Erythroblast (primary cell): ENCODE measurements at regions not wholly inside any gene's neighbourhood (a gene's known extent, or its start where the extent isn't known, plus 50 kb on each side); places are given as distances from the start of the nearest gene placed in this dataset.

Experiments
- DNase-seq, 2 experiments: peaks; one replicate each; lab custom pipeline; 2025; lab: John Stamatoyannopoulos, UW
- GATA1 ChIP-seq: IDR thresholded peaks from 2 replicates; pipeline ENCODE4 v1.6.1; 2011; ENCODE audit warnings: low read depth, mild to moderate bottlenecking, control low read depth, low read length, moderate library complexity
- POLR2A ChIP-seq: IDR thresholded peaks from 2 replicates; pipeline ENCODE4 v1.6.1; 2011; ENCODE audit warnings: mild to moderate bottlenecking, low read length

DNA sequence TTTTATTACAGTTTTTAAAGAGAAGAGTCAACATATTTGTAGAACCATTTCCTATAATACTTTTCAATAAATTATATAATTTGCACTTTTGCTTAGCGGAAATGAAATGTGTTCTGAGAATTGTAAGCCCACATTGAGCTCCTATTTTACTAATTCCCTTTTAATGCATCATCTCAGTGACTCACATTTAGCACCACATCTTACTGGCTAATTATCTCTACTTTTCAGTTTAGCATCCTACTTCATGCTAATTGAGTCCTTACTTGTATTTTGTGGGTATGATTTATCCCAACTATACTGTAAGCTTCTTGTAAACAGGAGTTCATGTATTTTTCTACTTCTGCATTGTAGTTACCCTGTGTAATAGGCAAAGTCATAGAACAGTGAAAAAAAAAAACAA is 67.5 kb downstream of the TMX1 start:
- no peak for DNase-seq

DNA sequence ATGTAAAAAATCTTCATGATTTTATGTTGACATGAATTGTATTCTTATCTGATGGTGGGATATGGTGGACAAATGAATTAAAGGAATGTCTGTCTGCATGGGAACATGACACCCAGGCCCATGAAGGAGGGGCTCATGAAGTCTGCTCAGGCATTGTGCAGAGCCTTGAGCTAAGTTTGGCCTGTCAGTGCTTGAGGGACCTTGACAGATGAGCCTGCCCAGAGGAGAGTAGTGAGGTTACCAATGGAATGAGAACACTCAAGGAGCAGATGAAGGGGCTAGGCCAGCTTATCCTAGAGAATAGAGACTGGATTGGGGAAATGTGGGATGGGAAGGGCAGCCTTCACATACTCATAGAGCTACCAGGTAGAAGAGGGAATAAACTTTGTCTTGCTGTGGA is 68.8 kb downstream of the TMX1 start:
- no peak for DNase-seq
- TF ChIP-seq POLR2A (no peak), GATA1 (no peak)

More for the DNA sequence above, 67.5 kb downstream of the TMX1 start:
- TF ChIP-seq GATA1 (no peak), POLR2A (no peak)

DNA sequence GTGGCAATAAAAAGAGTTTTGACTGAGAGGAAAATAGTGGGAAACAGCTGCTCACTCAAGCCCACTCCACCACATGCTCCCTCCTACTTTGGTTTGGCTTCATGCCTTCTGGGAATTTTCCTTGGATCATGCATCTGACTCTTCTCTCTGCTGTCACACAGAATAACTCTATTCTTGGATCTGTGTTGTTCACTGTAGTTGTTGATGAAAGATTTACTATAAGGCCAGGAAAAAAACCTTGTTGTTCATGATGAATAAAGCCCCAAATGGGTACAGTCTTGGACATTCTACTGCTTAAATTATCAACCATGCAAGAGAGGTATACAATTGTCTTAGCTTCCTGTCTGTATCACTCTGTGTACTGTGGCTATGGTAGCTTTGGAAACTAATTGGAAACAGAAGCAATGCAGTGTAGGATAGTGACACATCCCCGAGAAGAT is 70.5 kb downstream of the TMX1 start:
- TF ChIP-seq GATA1 (no peak), POLR2A (no peak)
- DNase-seq: no peak

DNA sequence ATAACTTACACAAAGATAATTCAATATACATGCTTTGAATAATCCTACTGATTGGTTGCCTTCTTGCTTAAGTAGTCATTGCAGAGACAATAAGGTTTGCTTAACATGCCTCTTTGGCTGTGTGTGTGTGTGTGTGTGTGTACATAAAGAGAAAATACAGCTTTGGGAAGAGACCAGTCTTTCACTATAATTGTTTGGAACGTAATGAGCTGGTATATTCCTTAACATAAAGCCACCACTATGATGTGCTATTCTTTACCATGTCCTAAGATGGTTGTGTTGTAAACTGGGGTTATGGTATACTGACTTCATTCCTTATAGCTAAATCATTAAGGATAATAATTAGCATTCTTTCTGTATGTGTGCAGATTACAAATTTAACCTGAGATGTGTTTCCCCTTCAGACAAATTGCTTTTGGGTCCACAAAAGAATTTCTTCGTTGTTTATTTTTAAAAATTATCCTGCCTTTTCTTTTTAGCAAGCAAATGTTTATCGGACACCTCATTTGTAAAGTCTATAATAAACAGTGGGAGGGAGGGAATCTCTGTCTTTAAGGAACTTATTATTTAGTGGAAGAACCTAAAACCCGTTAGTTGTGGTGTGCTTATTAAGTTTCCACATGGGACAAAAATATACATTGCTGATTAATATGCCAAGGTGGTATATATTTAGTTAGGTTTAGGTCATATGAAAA is 74.4 kb downstream of the TMX1 start:
- DNase-seq: no peak
- TF ChIP-seq GATA1 (no peak), POLR2A (no peak)

DNA sequence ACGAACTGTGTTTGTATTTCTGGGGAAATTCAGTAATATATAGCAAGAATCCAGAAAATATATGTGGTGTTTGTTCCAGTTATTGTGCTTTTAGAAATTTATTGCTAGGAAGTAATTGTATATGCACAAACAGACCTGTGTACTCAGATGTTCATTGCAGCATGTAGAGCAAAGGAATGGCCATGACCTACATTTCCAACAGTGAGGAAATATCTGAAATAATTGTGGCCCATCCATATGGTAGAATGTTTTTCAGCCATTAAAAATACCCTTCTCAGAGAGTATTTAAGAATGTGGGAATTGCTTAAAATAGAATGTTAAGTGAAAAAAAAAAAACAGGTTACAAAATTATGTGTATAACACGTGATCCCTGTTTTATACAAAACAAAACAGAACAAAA is 77.3 kb downstream of the TMX1 start:
- DNase-seq: no peak
- TF ChIP-seq GATA1 (no peak), POLR2A (no peak)

DNA sequence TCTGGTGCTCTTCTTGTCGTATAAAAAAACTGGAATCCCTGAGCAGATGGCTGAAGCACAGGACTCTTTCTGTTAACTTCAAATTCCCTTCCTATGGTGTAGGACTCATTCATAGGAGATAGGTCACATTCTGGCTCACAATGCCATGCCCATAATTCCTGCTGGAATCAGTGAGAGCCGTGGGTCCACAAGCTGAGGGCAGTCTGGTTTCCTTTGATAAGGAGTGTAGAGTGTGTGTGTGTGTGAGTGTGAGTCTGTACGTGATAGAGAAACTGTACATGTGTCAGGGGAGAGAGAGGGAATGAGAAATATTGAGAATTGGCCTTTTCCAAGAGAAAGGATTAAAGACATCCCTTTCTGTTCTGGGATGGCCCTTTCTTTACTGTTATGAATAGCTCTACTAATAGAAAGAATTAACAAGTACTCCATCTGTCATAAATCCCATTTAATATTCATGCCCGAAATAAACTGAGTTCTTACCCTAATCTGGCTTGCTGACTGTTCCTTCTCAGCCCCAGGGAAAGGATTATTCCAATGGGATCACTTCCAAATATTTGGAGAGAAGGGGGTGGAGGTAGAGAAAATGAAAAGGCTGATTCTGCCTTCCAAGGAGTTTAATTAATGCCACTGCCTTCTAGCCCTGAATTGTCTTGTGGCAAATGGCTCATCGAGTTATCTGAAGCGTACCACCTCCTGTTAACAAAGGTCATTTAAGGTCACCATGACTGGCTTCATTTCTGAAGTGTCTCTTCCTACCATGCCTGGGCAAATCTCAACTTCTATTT is 79.0 kb downstream of the TMX1 start:
- no peak for TF ChIP-seq POLR2A
- TF ChIP-seq GATA1: no peak
- DNase-seq: peak; percentile 21 to 36

DNA sequence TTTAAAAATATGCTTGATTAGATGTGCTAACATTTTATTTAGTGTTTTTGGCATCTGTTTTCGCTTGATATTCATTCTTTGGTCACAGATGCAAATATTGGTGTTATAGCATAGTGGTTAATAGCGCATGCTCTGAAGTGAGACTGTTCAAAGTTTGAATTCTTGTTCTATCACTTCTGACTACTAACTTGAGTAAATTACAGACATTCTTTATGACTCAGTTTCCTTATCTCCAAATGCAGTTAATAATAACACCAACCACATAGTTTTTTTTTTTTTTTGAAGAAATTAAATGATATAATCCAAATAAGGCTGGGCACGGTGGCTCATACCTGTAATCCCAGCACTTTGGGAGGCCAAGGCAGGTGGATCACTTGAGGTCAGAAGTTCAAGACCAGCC is 81.0 kb downstream of the TMX1 start:
- TF ChIP-seq GATA1 (no peak), POLR2A (no peak)
- DNase-seq: no peak

DNA sequence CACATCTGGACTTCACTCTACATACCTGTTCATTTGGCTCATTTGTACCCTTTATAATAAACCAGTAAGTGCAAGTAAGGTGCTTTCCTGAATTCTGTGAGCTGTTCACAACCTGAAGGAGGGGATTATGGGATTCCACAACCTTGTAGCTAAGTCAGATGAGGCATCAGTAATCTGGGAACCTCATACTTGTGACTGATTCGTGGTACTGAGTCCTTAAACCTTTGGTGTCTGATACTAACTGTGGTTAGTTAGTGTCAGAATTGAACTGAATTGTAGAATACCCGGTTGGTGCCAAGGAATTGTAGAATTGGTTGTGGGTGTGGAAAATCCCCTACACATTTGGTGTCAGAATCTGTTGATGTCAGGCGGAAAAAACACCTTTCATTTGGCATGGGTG is 83.4 kb downstream of the TMX1 start:
- TF ChIP-seq POLR2A (no peak), GATA1 (no peak)
- DNase-seq: no peak

DNA sequence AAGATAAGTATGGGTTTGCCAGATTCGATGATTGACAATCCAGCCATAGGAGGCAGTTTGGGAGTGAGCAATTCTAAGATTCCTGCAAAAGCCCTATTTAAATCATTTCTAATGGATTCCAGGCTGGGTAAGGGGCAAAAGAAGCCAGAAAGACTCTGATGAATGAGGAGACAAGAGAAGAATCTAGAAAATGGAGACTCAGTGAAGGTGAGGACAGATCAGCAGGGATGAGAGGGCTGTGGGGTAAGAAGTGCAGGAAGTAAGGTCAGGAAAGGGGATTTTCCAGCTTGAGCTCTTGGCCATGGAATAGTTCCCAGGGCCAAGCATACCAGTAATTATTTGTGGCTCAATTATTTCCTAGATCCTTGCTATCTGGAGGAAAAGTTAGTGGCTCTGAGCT is 87.3 kb downstream of the TMX1 start:
- DNase-seq: no peak

DNA sequence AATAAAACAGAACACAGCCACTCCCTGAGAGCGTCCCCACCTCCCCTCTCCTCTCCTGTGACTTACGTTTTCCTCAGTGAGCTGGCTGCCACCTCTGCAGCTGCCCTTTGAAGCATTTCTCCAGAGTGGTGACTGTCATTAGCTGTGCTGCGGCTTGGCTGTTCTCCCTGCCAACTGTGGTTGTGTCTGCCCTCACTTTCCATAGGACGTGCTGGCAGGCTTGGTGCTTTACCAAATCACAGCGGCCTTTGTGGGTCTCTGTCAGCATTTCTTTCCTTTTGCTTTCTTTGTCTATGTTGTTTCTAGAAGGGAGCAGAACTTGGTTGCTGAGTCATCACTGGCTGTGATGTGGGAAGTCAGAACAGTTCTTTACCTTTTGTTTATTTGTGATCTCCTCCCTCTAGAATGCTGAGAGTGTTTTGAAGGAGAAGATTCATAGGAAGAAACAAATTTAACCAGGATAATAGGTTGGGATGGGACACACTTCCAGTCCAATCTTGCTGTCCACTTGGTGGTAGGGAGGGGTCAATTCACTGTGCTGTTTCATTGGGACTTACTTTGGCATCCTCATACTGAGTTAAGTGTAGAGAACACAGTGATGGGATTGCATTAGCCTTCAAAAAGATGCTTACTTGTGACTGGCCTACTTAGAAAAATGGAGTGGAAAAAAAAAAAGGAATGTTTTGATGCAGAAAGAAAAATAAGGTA is 88.2 kb downstream of the TMX1 start:
- DNase-seq: no peak
- TF ChIP-seq POLR2A (no peak), GATA1 (no peak)

More for the DNA sequence above, 87.3 kb downstream of the TMX1 start:
- no peak for TF ChIP-seq GATA1
- no peak for TF ChIP-seq POLR2A

DNA sequence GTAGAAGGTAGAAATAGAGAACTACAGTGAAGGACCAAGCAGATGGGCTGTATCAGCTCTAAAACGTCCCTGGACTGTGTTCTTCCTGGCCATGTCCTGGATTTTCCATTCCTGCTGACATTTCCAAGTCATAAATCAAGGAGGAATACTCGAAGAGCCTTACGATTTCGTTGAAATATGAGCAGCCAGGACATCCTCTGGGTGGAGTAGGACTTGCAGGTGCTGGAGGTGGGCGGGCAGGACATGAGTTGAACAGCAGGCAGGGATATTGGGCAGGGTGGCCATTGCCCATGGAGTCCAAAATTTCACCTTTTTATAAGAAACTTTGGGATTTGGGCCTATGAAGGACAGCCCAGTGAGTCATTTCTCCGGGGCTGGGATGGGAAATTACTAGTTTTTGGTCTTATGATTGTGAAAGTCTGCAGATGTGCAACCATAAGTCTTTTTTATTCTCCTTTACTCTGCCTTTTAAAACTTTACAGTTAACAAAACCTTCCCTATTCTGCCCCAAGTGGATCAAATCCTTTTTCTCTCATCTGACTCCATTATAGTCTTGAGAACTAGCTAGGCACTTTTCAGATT is 88.8 kb downstream of the TMX1 start:
- TF ChIP-seq POLR2A (no peak), GATA1 (no peak)
- no peak for DNase-seq

DNA sequence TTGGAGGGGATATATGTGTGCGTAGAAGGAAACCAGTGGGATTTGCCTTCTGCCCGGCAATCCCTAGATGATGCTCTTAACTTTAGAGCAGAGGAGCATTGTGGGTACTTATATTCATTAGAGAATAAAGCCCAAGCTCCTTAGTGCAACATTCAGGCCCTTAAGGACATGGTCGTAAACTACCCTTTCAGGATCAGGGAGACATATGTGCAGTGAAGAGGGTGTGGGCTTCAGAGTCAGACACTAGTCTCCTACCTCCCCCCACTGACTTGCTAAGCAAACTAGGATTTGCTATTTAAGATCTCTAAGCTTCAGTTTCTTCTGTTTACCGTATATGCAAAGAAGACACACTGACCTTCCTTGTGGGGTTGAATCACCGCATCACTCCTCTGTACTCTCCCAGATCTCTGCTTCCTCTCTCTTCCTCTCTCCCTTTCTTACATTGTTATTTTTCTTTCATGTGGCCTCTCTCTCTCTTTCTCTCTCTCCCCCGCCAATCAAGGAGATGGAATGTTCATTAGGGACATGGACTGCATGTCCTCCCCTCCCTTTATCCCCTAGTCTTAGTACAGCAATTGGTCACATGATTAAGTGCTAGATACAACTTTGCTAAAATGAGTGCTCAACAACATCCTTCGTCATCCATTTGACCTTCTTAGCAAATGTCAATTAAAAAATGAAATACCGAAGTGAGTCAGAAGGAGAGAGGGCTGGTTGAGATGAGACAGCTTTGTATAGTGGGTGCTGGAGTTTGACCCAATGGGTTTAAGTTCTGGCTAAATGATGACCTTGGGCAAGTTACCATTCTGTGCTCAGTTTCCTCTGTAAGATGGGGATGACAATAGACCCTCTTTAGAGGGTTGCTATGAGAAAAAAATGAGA is 91.7 kb downstream of the TMX1 start:
- DNase-seq: no peak
- TF ChIP-seq GATA1: no peak
- no peak for TF ChIP-seq POLR2A

DNA sequence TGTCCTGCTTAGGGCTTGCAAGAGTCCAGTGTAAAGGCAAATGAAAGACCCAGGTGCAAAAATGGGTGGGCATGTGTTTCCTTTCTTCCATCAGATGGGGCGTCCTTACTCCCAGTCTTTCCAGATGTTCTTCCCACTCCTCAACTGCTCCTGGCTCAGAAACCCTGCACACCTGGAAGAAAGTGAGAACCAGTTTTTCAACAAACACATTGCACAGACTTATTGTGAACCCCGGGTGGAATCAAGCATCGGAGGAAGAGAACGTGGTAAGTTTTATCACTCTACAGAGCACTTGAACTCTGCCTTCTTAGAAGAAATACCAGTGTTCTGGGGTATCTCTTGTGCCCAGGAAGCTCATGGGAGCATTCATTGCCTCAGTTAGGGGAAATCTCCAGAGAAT is 93.3 kb downstream of the TMX1 start:
- TF ChIP-seq GATA1 (no peak), POLR2A (no peak)

More for the DNA sequence above, 93.3 kb downstream of the TMX1 start:
- DNase-seq: no peak
